ENCODE measurements at regions not wholly inside any gene's neighbourhood (a gene's known extent, or its start where the extent isn't known, plus 50 kb on each side); places are given as distances from the start of the nearest gene placed in this dataset.

DNA sequence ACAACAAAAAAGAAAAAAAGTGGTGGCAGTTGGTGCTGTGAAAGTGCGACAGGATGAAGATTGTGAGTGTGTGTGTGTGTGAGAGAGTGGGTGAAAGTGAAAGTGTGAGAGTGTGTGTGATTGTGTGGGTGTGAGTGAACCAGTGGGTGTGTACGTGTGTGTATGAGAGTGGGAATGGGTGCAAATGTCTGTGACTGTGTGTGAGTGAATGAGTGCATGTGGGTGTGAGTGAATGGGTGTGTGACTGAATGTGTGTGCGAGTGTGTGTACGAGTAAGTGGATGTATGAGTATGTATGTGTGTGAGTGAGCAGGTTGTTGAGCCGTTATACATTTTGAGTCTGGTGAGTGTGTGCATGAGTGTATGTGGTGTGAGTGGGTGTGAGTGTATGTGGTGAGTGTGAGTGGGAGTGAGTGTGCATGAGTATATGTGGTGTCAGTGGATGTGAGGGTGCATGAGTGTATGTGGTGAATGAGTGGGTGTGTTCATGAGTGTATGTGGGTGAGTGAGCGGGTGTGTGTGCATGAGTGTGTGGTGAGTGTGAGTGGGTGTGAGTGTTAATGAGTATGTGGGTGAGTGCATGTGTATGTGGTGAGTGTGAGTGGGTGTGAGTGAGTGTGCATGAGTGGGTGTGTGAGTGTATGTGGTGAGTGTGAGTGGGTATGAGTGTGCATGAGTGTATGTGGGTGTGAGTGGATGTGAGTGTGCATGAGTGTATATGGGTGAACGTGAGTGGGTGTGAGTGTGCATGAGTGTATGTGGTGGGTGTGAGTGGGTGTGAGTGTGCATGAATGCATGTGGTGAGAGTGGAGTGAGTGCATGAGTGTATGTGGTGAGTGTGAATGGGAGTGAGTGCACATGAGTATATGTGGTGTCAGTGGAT lies 69.3 kb upstream of the HPCAL1 start:
- TF ChIP-seq, protein P1, sequence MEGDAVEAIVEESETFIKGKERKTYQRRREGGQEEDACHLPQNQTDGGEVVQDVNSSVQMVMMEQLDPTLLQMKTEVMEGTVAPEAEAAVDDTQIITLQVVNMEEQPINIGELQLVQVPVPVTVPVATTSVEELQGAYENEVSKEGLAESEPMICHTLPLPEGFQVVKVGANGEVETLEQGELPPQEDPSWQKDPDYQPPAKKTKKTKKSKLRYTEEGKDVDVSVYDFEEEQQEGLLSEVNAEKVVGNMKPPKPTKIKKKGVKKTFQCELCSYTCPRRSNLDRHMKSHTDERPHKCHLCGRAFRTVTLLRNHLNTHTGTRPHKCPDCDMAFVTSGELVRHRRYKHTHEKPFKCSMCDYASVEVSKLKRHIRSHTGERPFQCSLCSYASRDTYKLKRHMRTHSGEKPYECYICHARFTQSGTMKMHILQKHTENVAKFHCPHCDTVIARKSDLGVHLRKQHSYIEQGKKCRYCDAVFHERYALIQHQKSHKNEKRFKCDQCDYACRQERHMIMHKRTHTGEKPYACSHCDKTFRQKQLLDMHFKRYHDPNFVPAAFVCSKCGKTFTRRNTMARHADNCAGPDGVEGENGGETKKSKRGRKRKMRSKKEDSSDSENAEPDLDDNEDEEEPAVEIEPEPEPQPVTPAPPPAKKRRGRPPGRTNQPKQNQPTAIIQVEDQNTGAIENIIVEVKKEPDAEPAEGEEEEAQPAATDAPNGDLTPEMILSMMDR (IDR thresholded peaks at IDR 0.05), result no peak
- no peak for TF ChIP-seq EP300 (IDR thresholded peaks at IDR 0.05)

All from ovary (tissue), 3 donors.